ENCODE measurements at regions not wholly inside any gene's neighbourhood (a gene's known extent, or its start where the extent isn't known, plus 50 kb on each side); places are given as distances from the start of the nearest gene placed in this dataset.

DNA sequence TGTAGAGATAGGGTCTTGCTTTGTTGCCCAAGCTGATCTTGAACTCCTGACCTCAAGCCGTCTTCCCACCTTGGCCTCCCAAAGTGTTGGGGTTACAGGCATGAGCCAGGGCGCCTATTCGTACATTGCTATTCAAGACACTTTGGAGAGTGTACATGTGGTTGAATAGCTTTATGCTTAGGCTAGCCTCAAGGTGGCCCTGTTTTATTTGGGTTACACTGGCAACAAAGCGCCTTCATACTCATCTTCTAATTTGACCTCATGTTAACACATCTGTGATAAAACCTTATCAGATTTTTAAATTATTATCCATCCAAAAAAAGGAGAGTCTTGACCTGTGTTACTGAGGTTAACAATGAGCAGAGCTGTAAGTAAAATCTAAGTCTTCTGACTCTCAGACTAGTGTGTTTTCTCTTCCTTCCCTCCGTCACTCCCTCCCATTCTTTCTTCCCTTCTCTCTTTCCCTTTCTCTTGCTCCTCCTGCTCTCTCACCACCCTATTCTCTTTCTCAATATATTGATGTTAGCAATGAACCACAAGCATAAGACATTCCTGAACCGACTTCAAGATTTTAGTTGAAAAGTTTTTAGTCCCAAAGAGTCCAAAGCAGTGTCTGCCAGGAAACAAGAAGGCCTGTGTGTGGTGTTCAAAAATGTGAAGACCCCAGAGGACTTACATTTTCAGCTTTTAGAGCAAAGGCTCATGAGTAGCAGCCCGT is 603.7 kb upstream of the CFAP20DC start:
- DNase-seq (ENCODE audit: low spot score) (no peak), FAIRE-seq (no peak)

DNA sequence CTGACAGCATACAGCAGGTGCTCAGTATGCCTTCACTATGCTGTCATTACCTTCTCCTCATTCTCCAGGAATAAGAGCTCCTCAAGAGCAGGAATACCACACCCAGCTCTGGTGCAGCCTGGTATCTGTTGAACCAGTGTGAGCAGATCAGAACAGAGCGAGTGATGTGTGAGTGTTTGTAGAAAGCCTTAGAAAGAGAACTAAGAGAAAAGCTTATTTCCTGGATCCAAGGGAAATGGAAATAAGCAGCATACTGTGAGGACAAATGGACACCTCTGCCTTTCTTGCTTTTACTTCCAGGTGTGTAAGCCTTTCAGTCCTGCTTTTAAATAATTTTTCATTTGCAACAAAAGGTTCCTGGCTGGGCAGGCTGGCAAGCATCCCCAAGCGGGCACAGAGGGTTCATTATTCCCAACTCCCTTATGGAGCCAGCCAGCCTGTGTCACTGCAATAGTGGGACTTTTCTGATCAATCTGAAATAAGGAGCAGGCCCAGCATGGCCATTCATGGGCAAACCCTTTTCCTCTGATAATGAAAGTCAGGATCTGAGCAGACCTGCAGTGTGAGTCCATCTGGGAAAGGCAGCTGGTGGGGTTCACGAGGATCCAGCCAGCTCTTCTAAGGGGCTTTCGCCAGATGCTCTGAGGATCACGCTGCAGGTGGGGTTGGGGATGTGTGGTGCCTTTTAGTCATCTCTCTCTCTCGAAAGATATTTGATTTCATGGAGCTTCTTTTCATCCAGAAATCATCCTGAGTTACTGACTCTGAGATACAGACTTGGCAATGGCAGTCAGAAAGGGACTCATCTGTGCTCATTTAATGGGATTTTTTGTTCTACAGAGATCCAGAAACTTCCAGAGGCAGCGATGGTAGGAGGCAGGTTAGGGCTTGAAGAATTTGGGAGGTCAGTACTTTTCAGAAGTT is 594.9 kb upstream of the CFAP20DC start:
- no peak for DNase-seq (ENCODE audit: low spot score)
- no peak for FAIRE-seq

GRCh38 chr3:59641169-59641899 is 591.5 kb upstream of the CFAP20DC start:
- no peak for DNase-seq (ENCODE audit: low spot score)
- FAIRE-seq, result no peak

DNA sequence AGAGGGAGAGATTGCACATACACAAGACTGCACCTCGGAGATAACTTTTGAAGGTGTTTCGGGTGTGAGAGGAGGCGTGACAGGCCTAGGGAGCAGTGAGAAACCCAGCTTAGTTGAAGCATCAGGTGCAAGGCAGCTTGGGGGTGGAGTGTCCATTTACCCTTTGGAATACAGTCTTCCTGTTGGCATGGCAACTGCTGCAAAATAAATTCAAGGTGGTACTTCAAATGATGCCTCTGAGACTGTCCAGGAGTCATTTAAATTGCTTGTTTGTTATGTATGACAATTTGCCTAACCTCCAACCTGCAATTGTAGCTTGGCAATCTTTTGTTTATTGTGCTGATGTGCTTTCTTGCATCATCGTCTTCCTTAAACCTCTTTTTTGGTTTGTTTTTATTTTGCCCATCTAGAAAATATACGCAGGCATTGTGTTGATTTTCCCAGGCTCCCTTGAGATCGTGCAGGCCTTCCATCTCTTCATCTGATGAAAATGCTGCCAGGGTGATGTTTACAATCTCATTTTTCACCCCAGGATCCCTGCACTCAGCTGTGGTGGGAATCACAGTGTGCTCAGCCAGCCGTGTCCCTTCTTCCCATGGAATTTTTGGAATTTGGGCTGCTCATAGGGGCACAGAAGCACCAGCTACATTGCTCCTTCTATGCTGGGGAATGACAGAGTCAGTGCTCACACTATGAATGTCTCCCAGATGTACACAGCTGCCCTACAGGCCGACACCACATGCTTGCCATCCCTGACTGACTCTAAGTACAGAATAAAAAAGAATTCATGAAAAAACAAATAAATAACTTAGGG is 583.1 kb upstream of the CFAP20DC start:
- DNase-seq (ENCODE audit: low spot score), result no peak
- no peak for FAIRE-seq

DNA sequence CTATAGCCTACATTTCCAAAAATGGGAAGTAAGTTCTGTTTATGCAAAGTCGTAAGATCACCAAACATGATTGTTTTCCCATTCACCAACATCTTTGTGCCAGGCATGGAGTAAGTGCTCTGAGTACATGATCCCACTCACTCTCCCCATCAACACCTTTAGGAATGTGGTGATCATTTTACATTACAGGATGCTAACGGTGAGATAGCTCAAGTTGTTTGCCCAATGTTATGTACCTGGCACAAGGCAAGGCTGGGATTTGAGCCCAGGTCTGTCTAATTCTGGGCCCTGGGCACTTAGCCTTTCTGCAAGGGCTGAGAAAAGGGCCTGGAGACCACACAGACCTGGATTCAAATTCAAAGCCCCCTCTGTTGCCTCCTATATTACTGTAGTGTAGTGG is 581.7 kb upstream of the CFAP20DC start:
- DNase-seq (ENCODE audit: low spot score), result no peak

GRCh38 chr3:59621037-59621436 is 571.2 kb upstream of the CFAP20DC start:
- FAIRE-seq, result no peak

More for the DNA sequence above, 581.7 kb upstream of the CFAP20DC start:
- FAIRE-seq, result no peak

GRCh38 chr3:59620325-59620724 is 570.5 kb upstream of the CFAP20DC start:
- FAIRE-seq (no peak), DNase-seq (ENCODE audit: low spot score) (no peak)

More at GRCh38 chr3:59621037-59621436, 571.2 kb upstream of the CFAP20DC start:
- no peak for DNase-seq (ENCODE audit: low spot score)

- no peak for FAIRE-seq
These were observed 562.6 kb upstream of the CFAP20DC start for GRCh38 chr3:59612444-59612715.

DNA sequence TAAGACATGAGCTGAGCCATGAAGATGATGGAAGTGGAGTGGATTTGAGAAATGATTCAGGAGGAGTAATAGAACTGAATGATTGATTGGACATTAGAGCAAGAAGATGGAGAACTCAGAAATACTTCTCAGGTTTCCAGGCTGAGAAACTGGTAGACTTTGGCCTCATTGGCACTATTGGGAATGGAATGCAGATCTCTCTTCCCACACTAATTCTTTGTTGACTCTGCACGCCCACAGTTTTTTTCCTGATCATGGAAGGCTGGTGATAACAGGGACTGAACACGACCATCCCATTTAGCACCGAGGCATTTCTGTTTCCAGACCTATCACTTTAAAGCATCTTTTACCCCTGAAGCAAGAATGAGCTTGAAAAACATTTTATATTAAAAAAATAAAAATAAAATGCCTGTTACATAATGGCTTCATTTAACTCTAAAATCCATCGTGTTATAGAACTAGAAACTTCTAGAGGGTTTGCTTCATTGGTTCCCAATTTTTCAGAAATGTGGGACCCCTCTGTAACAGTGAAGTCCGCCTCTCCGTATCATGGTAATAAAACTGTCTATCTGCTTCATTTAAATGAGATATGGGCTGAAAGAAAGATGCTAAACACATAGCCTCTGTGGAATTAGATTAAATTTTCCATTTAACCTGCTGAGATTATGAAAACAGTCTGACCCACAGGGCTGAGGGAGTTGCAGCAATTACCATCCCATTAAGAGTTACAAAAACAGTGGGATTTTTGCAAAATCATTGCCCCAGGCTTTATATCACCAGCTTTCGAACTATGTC is 562.0 kb upstream of the CFAP20DC start:
- FAIRE-seq (no peak), DNase-seq (ENCODE audit: low spot score) (no peak)

More at GRCh38 chr3:59612444-59612715, 562.6 kb upstream of the CFAP20DC start:
- no peak for DNase-seq (ENCODE audit: low spot score)

DNA sequence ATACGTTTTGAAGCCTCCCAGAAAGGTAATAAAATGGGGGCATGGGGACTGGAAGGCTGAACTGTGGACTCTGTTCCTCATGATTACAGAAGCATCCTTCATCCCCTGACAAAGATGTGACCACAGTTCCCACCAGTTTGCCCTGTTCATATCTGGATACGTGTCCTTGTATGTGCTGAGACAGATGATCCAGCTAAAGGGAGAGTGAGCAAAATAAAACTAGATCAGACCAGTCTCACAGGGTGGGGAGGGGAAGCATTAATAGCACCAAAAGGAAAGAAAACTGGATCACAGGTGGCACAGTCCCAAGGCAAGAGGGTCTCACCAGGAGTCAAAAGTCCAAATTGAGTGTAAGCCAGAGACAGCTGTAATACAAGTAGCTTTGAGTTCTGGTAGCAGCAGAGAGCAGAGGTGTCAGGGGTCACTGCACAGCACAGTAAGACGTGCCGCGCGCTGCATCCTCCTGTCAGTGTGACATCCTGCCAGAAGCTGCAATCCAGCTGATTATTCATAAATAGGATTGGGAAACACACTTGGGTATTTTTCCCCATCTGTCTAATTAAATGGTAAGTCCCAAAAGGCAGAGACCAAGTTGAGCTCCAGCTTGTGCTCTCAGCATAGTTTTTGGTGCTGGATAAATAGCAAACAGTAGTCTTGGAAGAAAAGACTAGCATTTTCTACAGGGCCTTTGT is 560.0 kb upstream of the CFAP20DC start:
- FAIRE-seq, result peak; percentile 9

DNA sequence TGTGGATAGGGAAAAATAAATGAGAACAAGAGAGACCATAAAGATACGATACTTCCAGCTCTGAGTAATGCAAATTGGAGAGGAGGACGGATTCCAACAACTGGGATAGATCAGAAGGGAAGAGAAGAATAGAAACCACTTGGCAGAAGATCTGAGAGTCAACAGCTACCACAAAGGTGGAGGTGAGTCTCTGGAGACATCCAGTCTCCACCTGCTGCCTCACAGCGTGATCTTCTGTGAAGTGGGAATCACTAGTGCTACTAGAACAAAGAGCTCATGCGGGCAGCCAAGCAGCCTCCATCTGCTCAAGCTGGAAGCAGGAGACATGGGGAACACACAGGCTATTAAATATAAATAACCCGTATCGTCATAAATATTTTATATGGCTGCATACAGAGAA is 558.5 kb upstream of the CFAP20DC start:
- DNase-seq (ENCODE audit: low spot score) (no peak), FAIRE-seq (no peak)

More for the DNA sequence above, 560.0 kb upstream of the CFAP20DC start:
- no peak for DNase-seq (ENCODE audit: low spot score)

GRCh38 chr3:59607656-59608055 is 557.8 kb upstream of the CFAP20DC start:
- DNase-seq (ENCODE audit: low spot score) (no peak), FAIRE-seq (no peak)

GRCh38 chr3:59606638-59607266 is 556.9 kb upstream of the CFAP20DC start:
- DNase-seq (ENCODE audit: low spot score) (no peak), FAIRE-seq (no peak)

DNA sequence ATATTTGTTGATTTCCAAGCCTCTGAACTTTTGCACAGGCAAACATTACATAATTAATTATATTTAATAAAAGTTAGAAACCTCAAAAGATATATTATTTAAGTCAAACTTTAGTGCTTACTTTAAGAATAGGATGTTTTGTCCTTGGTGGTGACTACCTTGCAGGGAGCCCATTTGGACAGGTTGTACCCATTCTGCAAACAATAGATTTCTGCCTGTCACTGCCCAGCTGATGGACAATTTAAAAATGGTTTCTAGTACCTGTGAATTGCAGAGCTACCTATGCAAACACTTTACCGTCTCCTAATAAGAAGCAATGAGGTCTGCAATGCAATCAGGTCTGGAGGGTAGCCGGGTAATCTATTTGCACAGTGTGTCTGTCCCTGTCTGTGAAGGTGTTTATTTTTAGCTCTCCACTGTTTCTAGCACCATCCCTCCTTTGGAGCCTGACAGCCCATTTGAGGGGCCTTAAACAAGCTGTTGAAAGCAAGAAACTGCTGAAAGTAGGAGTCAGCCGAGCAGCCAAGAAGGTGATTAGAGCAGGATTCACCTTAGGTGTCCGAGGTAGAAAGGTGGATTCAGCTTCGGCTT is 556.2 kb upstream of the CFAP20DC start:
- no peak for DNase-seq (ENCODE audit: low spot score)
- no peak for FAIRE-seq

DNA sequence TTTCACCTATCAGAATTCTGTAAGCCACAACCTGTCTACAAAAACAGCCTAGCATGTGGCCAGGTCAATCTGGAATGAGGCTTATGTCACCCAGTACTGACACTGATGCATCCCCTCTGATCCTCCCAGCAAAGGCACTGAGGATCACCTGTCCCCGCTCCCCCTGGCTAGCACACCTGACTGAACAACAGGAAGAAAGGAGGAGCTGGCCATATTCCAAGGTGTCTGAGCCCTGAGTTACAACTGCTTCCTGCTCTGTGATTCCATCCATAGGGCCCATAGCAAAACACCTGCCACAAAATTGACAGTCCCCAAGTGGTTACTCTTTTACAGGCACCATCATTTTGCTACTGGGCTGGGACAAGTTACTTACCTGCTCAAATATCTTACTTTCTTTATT is 555.5 kb upstream of the CFAP20DC start:
- DNase-seq (ENCODE audit: low spot score) (no peak), FAIRE-seq (no peak)

GRCh38 chr3:59601486-59601885 is 551.7 kb upstream of the CFAP20DC start:
- FAIRE-seq (no peak), DNase-seq (ENCODE audit: low spot score) (no peak)

- no peak for FAIRE-seq
These were observed 550.8 kb upstream of the CFAP20DC start for GRCh38 chr3:59600631-59601030.

GRCh38 chr3:59596741-59597140 is 546.9 kb upstream of the CFAP20DC start:
- FAIRE-seq (no peak), DNase-seq (ENCODE audit: low spot score) (no peak)

More at GRCh38 chr3:59600631-59601030, 550.8 kb upstream of the CFAP20DC start:
- no peak for DNase-seq (ENCODE audit: low spot score)

- FAIRE-seq, result no peak
These were observed 546.0 kb upstream of the CFAP20DC start for GRCh38 chr3:59595830-59596229.

More at GRCh38 chr3:59595830-59596229, 546.0 kb upstream of the CFAP20DC start:
- DNase-seq (ENCODE audit: low spot score), result no peak

All from urothelium cell line (cell line).